ENCODE measurements at regions not wholly inside any gene's neighbourhood (a gene's known extent, or its start where the extent isn't known, plus 50 kb on each side); places are given as distances from the start of the nearest gene placed in this dataset.

DNA sequence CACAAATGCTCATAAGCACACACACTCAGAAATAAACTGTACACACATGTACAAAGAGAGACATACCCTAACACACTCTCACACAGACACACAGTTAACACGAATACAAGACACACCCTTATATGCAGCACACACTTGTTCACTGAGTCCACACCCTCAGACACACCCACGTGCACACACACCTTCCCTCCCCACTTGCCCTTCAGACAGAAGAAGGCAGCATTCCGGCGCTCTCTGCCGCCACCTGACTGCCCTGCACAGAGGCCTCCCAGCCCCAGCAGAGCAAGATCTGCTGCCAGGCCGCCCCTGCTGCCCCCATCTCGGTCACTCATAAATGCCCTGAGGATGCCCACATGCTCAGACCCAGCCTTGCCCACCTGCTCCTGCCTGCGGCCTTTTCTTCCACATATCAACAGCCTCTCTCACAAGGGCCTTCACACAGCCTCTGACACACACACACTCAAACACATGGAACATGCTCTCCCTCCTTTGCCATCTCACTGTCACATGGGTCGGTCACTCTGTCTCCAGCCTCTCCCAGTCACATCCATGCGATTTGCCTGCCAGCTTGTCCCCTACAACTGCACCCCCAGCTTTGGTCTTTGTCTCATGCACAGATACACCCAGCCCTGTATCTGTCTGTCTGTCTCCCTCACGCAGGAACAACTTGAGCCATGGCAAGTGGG is 71.1 kb downstream of the EPHB3 start:
- no peak for DNase-seq (ENCODE audit: low read depth in 2 of 2)
- TF ChIP-seq, protein P1, sequence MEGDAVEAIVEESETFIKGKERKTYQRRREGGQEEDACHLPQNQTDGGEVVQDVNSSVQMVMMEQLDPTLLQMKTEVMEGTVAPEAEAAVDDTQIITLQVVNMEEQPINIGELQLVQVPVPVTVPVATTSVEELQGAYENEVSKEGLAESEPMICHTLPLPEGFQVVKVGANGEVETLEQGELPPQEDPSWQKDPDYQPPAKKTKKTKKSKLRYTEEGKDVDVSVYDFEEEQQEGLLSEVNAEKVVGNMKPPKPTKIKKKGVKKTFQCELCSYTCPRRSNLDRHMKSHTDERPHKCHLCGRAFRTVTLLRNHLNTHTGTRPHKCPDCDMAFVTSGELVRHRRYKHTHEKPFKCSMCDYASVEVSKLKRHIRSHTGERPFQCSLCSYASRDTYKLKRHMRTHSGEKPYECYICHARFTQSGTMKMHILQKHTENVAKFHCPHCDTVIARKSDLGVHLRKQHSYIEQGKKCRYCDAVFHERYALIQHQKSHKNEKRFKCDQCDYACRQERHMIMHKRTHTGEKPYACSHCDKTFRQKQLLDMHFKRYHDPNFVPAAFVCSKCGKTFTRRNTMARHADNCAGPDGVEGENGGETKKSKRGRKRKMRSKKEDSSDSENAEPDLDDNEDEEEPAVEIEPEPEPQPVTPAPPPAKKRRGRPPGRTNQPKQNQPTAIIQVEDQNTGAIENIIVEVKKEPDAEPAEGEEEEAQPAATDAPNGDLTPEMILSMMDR (IDR thresholded peaks at IDR 0.05; ENCODE audit: low read depth, low read length): no peak
- H3K4me3 ChIP-seq (replicated peaks in 1 of 2; ENCODE audit: low read depth in 2 of 2, low read length in 2 of 2): no peak overlapping the region
